GM12864 (cell line): ENCODE measurements at regions not wholly inside any gene's neighbourhood (a gene's known extent, or its start where the extent isn't known, plus 50 kb on each side); places are given as distances from the start of the nearest gene placed in this dataset.
"Not testable (repeated sequence)": the region's sequence is repeated elsewhere in the genome, so short reads cannot be mapped to it uniquely, and the experiment has no call there.

Source experiments
- DNase-seq: peaks from one replicate; pipeline ENCODE4 v3.0.0-alpha.2; 2011; ENCODE audit warnings: low read depth
- H3K4me3 ChIP-seq: 2 replicates; pipeline ENCODE4 v1.5.1; 2011; ENCODE audit warnings: mild to moderate bottlenecking, low read depth, low read length, control low read depth
- TF ChIP-seq, protein P1 (sequence below): IDR thresholded peaks from 2 replicates; pipeline ENCODE4 v1.5.1; 2011; ENCODE audit warnings: low read depth, mild to moderate bottlenecking, moderate library complexity, low read length, control low read depth, inconsistent platforms; ENCODE audit errors: missing control alignments

DNA sequence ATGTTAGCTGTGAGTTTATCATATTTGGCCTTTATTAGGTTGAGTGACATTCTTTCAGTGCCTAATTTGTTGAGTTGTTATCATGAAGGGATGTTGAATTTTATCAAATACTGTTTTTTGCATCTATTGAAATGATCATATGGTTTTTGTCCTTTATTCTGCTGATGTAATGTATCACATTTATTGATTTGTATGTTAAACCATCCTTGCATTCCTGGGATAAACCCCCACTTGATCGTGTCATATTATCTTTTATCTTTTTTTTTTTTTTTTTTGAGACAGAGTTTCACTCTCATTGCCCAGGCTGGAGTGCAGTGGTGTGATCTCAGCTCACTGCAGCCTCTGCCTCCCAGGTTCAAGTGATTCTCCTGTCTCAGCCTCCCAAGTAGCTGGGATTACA lies 51.9 kb upstream of the MFGE8 start:
- not testable (repeated sequence) for DNase-seq

DNA sequence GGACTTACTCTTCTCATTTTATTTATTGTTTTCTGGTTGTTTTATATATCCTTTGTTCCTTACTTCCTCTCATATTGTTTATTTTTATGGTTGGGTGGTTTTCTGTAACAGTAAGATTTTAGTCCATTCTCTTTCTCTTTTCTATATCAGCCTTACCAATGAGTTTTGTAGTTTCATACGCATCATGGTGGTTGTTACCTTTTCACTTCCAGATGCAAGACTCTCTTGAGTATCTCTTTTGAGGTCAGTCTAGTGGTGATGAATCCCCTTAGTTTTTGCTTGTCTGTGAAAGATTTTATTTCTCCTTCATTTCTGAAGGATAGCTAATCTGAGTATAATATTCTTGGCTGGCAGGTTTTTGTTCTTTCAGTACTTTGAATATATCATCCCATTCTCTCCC lies 57.1 kb upstream of the MFGE8 start:
- H3K4me3 ChIP-seq: no peak overlapping the region
- TF ChIP-seq, protein P1, sequence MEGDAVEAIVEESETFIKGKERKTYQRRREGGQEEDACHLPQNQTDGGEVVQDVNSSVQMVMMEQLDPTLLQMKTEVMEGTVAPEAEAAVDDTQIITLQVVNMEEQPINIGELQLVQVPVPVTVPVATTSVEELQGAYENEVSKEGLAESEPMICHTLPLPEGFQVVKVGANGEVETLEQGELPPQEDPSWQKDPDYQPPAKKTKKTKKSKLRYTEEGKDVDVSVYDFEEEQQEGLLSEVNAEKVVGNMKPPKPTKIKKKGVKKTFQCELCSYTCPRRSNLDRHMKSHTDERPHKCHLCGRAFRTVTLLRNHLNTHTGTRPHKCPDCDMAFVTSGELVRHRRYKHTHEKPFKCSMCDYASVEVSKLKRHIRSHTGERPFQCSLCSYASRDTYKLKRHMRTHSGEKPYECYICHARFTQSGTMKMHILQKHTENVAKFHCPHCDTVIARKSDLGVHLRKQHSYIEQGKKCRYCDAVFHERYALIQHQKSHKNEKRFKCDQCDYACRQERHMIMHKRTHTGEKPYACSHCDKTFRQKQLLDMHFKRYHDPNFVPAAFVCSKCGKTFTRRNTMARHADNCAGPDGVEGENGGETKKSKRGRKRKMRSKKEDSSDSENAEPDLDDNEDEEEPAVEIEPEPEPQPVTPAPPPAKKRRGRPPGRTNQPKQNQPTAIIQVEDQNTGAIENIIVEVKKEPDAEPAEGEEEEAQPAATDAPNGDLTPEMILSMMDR: no peak
- no peak for DNase-seq

More for the DNA sequence above, 51.9 kb upstream of the MFGE8 start:
- not testable (repeated sequence) for H3K4me3 ChIP-seq

DNA sequence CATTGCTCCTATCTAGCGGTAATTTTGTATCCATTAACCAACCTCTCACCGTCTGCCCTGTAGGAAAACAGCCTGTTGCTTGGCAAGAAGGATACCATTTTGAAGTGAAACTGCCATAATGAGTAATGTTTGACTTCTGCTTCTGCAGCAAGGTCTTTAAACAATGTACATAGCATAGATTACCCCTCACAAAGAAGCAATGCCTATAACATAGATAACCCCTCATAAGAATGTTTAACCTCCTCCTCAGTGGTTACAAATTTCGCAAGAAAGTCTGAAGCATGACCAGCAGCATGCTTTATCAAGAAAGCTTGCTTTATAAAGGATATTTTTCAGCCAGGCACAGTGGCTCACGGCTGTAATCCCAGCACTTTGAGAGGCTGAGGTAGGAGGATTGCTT lies 61.2 kb upstream of the MFGE8 start:
- H3K4me3 ChIP-seq: no peak overlapping the region
- TF ChIP-seq, protein P1: no peak
- no peak for DNase-seq

DNA sequence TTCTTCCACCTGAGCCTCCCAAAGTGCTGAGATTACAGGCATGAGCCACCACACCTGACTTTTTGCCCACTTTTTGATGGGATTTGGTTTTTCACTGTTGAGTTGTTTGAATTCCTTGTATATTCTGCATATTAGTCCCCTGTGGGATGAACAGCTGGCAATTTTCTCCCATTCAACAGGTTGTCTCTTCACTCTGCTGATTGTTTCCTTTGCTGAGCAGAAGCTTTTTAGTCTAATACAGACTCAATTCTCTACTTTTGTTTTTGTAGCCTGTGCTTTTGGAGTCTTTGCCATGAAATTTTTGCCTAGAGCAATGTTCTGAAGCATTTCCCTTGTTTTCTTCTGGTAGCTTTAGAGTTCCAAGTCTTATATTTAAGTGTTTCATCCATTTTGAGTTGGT lies 62.7 kb upstream of the MFGE8 start:
- TF ChIP-seq, protein P1: no peak
- no peak for DNase-seq
- no peak overlapping the region for H3K4me3 ChIP-seq

DNA sequence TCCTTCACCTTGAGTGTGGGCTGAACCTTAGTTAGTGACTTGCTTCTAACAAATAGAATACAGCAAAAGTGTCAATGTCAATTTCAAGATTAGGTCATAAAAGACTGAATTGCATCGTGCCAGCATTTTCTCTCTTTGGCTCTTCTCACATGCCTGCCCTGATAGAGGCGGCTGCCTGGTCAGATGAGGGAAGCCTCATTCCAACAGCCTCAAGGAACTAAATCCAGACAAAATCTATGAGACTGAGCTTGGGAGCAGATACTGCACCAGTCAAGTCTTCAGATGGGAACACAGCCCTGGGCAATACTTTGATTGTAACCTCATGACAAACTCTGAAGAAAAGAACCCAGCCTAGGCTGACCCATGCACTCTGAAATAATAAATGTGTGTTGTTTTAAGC lies 63.5 kb upstream of the MFGE8 start:
- H3K4me3 ChIP-seq: no peak overlapping the region
- TF ChIP-seq, protein P1: no peak
- DNase-seq: no peak

DNA sequence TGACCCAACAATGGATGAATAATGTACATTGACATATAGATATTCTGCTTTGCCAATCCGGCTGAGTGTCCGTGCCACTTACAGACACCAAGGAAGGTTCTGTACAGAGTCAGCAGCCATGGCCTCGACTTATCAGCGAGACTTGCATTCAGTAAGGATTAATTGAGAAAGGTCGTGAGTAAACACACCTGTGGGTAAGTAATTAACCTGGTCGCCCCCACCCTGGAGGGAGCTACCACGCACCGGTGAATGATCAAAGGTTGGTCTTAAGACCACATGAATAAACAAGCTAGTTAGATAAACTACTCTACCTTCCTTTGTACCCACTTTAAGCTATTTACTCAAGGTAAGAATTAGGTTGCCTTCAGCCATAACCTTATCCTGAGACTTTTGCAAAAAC lies 66.5 kb upstream of the MFGE8 start:
- no peak overlapping the region for H3K4me3 ChIP-seq
- TF ChIP-seq, protein P1: no peak
- DNase-seq: no peak

DNA sequence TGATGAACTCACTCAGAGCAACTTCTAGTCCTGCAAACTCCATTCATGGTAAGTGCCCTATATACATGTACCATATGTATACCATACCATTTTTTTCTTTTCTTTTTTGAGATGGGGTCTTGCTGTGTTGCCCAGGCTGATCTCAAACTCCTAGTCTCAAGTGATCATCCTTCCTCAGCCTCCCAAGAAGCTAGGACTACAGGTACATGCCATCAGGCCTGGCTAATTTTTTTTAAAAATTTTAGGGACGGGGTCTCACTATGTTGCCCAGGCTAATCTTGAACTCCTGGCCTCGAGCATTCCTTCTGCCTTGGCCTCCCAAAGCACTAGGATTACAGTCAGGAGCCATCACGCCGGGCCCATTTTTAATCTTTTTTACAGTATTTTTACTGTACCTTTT lies 67.3 kb upstream of the MFGE8 start:
- no peak overlapping the region for H3K4me3 ChIP-seq
- DNase-seq: no peak
- TF ChIP-seq, protein P1: no peak
